ENCODE measurements at regions not wholly inside any gene's neighbourhood (a gene's known extent, or its start where the extent isn't known, plus 50 kb on each side); places are given as distances from the start of the nearest gene placed in this dataset.
"Not testable (repeated sequence)": the region's sequence is repeated elsewhere in the genome, so short reads cannot be mapped to it uniquely, and the experiment has no call there.

GRCh38 chr13:79853251-79853650 lies 372.3 kb downstream of the NDFIP2 start:
- no peak for DNase-seq

DNA sequence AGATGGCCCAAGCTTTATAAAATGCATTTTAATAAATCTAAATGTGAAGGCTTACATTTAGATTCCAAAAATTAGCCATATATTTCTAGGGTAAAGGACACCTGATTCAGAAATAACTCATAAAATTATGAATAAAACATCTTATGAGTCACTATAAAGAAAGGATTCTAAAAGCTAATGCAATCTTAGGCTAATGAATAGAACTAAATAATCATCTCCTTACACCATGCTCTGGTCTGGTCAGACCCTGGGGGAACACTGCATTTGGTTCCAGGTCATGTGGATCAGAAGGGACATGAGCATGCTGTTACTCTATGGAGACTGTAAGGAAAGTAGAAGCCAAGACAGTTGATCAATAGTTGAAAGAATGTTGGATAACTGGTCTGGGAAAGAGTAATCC lies 370.4 kb downstream of the NDFIP2 start:
- DNase-seq, result no peak

- DNase-seq, result no peak
These were observed 367.1 kb downstream of the NDFIP2 start for GRCh38 chr13:79847882-79848592.

DNA sequence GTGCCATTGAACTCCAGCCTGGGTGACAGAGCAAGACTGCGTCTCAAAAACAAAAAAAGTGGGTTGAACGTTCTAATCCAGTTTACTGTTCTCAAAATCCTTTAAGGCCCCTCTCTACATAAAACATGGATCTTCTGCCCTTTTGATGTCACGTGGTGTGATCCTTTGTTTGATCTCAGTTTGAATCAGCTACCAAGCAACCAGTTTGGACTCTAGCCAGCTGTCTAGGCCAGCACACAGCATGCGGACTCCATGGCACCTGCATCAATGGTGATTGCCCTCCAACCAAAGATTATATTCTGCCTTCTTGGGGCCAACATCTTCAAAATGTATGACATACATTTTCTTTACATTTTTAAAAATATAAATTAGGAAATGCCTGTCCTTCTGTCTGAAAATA lies 365.4 kb downstream of the NDFIP2 start:
- no peak for DNase-seq

DNA sequence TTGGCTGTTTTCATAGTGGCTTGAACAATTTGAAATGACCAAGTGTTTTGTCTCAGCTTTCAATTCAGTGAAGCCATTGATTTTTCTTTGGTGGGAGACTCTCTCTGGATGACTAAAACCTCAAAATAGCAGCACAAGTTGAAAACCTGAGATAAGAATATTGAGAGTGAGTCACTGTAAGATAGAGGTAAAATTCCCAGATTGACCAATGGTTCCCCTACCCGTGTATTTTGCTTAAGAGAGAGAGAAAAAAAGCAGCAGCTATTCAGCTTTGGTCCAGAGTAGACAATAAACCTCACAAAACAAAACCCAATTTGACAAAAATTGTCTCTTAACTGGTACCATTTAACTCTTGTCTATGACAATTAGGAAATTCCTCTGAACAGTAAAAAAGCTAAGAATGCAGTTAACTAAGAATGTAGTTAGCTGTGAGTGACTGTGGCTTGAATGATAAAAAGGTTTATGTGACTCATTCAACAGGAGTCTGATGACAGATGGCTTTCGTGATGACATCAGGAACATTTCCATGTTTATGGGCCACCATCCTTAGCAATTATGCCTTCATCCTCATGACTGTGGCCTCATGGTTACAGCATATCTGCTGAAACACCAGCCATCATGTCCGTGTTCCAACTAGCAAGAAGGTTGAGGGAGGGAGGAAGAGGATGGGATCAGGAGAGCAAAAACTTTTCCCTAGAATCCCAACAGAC lies 356.9 kb downstream of the NDFIP2 start:
- no peak for DNase-seq

DNA sequence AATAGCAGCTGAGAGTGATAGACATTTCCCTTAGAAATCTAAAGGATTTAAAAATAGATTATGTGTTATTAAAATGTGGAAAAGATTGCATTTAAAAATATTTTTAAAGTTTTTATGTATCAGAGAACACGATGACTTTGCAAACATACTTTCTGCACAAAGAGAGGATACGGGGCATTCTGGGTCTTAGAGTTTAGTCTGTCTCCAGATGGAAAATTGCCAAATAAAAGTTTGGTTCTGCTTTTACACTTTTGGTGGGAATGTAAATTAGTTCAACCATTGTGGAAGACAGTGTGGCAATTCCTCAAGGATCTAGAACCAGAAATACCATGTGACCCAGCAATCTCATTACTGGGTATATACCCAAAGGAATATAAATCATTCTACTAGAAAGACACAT lies 355.2 kb downstream of the NDFIP2 start:
- DNase-seq, result not testable (repeated sequence)

GRCh38 chr13:79834876-79835275 lies 353.9 kb downstream of the NDFIP2 start:
- DNase-seq, result no peak

DNA sequence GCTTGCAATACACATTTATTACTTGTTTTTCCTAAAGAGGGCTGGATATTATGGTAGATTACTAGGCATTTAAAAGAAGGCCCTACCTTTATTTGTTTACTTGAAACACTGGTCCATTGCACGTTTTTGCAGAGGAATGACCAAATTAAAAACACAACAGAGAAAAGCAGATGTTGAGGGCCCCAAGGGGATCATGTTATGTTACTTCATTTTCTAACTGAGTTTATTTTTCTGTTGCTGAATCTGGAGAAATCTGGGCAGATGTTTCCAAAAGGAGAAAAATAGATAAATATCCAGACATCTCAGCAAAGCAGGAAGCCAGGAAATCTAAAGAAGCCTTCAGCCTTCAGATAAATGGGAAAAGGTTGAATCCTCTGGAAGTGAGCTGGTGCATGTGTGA lies 353.0 kb downstream of the NDFIP2 start:
- no peak for DNase-seq

DNA sequence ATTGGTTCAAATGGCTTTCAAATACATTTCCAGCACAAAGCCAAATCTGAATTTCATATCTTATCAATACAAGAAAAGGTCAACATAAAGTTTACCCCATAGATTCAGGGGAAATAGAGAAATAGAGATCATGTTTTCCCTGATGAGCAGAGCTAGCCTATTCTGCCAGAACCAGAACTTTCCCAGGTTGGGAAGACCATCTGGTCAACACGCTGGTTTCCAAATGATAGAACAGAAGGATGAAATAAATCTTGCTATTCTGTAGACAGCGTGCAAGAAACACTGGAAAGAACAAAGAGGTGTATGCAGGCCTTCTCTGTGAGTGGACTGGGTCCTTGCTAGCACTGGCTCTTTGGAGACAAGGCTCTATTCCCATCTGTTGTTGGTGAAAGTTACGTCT lies 350.6 kb downstream of the NDFIP2 start:
- no peak for DNase-seq

GRCh38 chr13:79830945-79831344 lies 350.0 kb downstream of the NDFIP2 start:
- no peak for DNase-seq

DNA sequence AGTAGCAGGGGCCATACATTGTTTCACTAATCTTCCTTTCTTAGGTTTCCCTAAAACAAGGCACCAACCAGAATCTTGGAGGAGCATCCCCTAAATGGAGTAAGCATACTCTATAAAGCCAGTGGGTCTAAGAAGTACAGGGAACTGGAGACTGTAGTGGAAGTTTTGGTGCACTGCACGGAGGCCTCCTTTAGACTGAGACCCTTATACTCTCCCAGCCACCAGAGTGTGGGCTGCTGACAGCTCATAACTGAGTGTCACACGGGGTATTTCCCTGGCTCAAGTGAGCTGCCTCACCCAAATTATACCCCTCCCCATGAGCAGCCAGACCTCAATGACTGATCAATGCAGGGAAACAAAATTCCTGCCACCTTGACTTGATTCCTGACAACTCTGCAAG lies 349.5 kb downstream of the NDFIP2 start:
- no peak for DNase-seq

DNA sequence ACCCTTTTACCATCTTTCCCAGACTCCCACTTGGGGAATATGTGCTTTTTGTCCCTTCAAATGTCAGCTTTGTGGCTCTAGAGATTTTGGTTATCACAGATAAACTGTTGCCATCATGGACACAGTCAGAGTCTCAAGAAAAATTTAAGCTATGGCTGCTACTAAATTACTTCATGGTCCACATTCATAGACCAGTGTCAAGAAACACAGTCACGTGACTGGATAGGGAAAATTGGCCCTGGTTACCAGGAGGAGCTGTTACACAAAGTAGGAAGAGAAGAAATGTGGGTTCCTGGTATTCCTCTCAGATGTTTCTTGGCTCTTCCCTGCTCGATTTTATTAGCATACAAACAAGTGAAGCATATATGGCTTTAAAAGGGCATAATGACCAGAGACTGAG lies 348.9 kb downstream of the NDFIP2 start:
- no peak for DNase-seq

DNA sequence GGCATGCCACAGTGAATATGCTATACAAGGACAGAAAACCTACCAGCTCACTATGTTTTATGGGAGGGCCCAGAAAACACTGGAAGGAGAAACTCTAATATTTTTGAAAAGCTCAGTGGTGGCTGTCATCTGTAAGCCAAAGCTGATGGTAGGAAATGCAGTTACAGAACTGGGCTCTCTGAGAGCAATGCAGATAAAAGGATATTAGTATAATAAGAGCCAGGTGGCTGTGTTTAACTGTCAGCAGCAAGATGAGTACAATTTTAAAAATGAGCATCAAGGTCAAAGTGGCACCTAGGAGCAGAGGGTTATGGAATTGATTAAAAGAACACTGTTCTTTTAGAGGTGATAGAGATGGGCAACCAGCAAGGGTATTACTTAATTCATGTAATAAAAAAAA lies 345.0 kb downstream of the NDFIP2 start:
- DNase-seq, result no peak

DNA sequence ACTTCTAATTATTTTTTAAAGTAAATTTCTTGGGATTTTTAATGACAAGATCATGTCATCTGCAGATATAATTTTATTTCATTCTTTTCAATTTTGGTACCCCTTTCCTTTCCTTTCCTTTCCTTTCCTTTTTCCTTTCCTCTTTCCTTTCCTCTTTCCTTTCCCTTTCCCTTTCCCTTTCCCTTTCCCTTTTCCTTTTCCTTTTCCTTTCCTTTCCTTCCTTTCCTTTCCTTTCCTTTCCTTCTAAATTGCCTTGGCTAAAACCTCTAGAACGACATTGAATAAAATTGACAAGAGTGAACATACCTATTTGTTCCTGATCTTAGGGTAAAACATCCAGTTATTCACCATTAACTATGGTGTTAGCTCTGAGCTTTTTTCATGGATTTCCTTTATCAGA lies 334.1 kb downstream of the NDFIP2 start:
- DNase-seq, result no peak

- no peak for DNase-seq
These were observed 331.3 kb downstream of the NDFIP2 start for GRCh38 chr13:79812070-79812850.

GRCh38 chr13:79811170-79811569 lies 330.2 kb downstream of the NDFIP2 start:
- no peak for DNase-seq

DNA sequence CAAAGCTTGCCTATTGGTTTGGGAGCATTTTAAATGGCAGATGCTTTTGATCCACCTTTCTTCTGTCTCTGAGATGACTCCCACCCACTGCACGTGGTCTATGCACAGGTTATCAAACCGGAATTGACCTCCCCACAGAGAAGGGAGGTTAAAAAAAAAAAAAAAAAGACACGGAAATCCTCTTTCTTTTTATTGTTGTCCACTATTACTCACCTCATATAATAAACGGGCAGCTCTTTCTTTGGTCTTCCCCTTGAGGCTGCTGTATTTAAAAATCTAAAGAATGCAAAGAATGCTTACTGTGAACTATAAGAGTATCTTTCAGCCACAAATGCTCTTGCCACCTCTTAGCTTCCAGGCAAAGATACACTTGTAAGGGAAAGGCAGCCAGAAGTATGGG lies 329.7 kb downstream of the NDFIP2 start:
- DNase-seq, result no peak

- DNase-seq, result no peak
These were observed 329.1 kb downstream of the NDFIP2 start for GRCh38 chr13:79810018-79810417.

- no peak for DNase-seq
These were observed 327.5 kb downstream of the NDFIP2 start for GRCh38 chr13:79808475-79808874.

- no peak for DNase-seq
These were observed 326.6 kb downstream of the NDFIP2 start for GRCh38 chr13:79807554-79807953.

- no peak for DNase-seq
These were observed 325.9 kb downstream of the NDFIP2 start for GRCh38 chr13:79806821-79807220.

GRCh38 chr13:79805317-79805716 lies 324.4 kb downstream of the NDFIP2 start:
- DNase-seq, result no peak

- DNase-seq, result no peak
These were observed 323.0 kb downstream of the NDFIP2 start for GRCh38 chr13:79803989-79804388.

DNA sequence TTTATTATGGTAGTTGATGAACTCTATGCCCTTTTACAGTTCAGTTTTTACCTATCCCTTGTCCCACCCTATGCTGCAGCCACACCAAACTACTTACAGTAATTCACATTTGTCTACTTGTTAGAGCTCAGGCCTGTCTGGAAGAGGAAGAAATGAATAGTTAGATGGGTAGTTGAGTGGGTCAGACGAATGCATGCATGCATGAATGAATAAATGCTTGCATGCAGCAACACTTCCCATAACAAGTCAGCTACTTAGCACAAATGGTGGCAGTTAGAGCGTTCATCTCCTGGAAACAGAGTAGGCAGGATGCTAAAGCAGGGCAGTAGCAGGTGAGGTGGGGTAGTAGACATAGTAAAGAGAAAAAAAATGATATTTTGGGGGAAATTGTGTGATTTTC lies 322.3 kb downstream of the NDFIP2 start:
- DNase-seq, result no peak
